ENCODE measurements at regions not wholly inside any gene's neighbourhood (a gene's known extent, or its start where the extent isn't known, plus 50 kb on each side); places are given as distances from the start of the nearest gene placed in this dataset.
"Not testable (repeated sequence)": the region's sequence is repeated elsewhere in the genome, so short reads cannot be mapped to it uniquely, and the experiment has no call there.

DNA sequence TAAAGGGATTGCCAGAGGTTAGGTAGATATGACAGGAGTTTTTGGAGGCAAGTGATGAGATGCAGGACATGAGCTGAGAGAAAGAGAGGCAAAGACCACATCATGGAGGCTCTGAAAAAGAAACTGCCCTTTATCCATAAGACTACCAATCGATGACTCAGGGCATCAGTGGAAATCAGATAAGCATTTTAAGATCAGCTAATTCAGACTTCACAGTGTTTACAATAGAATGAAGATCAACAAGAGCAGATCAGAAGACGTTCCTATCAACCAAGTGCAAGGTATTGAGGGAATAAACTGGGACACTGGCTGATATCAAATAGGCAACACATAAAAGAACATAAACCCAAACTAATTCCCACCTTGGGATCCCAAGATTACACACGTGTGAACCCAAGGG lies 227.2 kb downstream of the SLCO4C1 start:
- H3K27ac ChIP-seq, result no peak overlapping the region
- no peak for FAIRE-seq
- no peaks in the 10 kb centered on the region for H3K27me3 ChIP-seq
- DNase-seq, result no peak
- TF ChIP-seq, protein P1, sequence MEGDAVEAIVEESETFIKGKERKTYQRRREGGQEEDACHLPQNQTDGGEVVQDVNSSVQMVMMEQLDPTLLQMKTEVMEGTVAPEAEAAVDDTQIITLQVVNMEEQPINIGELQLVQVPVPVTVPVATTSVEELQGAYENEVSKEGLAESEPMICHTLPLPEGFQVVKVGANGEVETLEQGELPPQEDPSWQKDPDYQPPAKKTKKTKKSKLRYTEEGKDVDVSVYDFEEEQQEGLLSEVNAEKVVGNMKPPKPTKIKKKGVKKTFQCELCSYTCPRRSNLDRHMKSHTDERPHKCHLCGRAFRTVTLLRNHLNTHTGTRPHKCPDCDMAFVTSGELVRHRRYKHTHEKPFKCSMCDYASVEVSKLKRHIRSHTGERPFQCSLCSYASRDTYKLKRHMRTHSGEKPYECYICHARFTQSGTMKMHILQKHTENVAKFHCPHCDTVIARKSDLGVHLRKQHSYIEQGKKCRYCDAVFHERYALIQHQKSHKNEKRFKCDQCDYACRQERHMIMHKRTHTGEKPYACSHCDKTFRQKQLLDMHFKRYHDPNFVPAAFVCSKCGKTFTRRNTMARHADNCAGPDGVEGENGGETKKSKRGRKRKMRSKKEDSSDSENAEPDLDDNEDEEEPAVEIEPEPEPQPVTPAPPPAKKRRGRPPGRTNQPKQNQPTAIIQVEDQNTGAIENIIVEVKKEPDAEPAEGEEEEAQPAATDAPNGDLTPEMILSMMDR (IDR thresholded peaks at IDR 0.05), result no peak
- no peaks in the 10 kb centered on the region for H3K36me3 ChIP-seq
- H3K4me1 ChIP-seq, result no peaks in the 10 kb centered on the region
- H3K9me3 ChIP-seq, result no peaks in the 10 kb centered on the region
- intact Hi-C loops (cut with DNase I), result no loop called here
- H3K4me3 ChIP-seq, result no peak overlapping the region
- WGBS, 2 donors, result 35 to 37% methylated on average over 3 of the region's 3 CpGs
- no peak for ATAC-seq

DNA sequence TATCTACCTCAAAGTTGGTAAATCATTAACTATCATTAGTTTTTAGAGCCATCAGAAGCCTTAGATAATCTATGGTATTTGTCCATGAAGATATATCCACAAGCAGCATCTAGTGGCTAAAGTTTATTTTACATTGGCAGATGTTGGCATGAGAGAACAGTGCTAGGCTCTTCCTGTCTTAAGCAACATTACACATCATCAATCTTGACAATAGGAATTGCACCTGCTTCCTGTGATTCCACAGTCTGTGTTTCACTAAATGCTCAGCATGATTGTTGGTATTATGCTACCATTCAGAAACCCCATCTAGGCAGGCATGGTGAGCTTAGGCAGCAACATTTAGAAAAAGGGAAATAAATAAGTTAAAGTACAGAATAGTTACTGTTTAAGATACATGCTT lies 246.6 kb downstream of the SLCO4C1 start:
- H3K4me1 ChIP-seq, result no peaks in the 10 kb centered on the region
- no peaks in the 10 kb centered on the region for H3K36me3 ChIP-seq
- TF ChIP-seq, protein P1 (IDR thresholded peaks at IDR 0.05), result no peak
- intact Hi-C loops (cut with DNase I), result no loop called here
- DNase-seq, result no peak
- H3K9me3 ChIP-seq, result no peaks in the 10 kb centered on the region
- H3K4me3 ChIP-seq, result no peak overlapping the region
- no peak overlapping the region for H3K27ac ChIP-seq
- H3K27me3 ChIP-seq, result no peaks in the 10 kb centered on the region
- no peak for ATAC-seq
- no peak for FAIRE-seq

DNA sequence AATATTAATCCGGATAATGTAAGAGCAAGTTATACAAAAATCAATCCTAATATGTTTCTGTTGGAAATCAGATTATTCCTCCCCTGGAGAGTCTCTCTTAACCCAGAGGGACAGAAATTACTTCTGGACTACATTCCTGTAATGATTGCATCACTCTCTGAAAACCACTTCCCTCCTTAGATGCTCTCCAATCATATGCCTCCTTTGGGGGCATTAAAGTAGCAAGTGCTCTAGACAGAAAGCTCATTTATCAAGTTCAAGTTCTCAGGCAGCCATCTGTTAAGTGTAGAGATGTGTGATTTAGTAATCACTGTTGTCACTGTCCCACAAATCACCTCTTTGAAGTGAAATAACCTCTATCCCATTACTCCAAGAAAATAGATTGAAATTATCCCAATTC lies 247.1 kb downstream of the SLCO4C1 start:
- no peak for FAIRE-seq
- Histone ChIP-seq H3K4me3 (no peak overlapping the region), H3K9me3 (no peaks in the 10 kb centered on the region), H3K27ac (no peak overlapping the region), H3K36me3 (no peaks in the 10 kb centered on the region), H3K27me3 (no peaks in the 10 kb centered on the region), H3K4me1 (no peaks in the 10 kb centered on the region)
- TF ChIP-seq, protein P1 (IDR thresholded peaks at IDR 0.05), result no peak
- 33 to 39% methylated on average over 1 of the region's 1 CpG for WGBS, 2 donors
- intact Hi-C loops (cut with DNase I), result no loop called here
- no peak for ATAC-seq
- DNase-seq, result no peak

DNA sequence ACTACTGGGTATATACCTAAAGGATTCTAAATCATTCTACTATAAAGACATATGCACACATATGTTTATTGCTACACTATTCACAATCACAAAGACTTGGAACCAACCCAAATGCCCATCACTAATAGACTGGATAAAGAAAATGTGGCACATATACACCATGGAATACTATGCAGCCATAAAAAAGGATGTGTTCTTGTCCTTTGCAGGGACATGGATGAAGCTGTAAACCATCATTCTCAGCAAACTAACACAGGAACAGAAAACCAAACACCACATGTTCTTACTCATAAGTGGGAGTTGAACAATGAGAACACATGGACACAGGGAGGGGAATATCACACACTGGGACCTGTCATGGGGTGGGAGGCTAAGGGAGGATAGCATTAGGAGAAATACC lies 249.0 kb downstream of the SLCO4C1 start:
- intact Hi-C loops (cut with DNase I); H3K9me3 ChIP-seq; DNase-seq; H3K27me3 ChIP-seq; H3K4me1 ChIP-seq; ATAC-seq; H3K4me3 ChIP-seq; H3K36me3 ChIP-seq; H3K27ac ChIP-seq; FAIRE-seq: not testable (repeated sequence)

DNA sequence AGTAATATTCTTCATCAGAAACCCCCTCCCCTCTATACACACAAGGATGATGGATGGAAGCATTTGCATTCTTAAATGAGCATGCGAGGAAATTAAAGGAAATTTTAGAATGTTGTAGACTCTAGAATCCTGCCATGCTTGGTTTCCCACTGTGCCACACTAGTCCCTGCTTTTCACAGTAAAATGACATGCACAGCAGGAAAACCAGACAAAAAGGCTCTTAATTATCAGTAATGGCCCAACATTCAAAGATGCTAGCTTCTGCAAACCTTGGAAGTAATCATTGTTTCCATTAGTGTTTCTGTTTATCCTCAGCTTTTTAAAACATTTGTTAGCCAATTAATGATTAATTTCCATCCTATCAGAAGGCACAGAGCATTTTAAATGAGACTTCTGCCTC lies 255.8 kb downstream of the SLCO4C1 start:
- no peak for FAIRE-seq
- Histone ChIP-seq H3K27me3 (no peaks in the 10 kb centered on the region), H3K4me1 (no peaks in the 10 kb centered on the region), H3K27ac (no peak overlapping the region), H3K4me3 (no peak overlapping the region), H3K36me3 (no peaks in the 10 kb centered on the region), H3K9me3 (no peaks in the 10 kb centered on the region)
- TF ChIP-seq, protein P1 (IDR thresholded peaks at IDR 0.05), result no peak
- WGBS, 2 donors, result 74 to 89% methylated on average over 1 of the region's 1 CpG
- intact Hi-C loops (cut with DNase I), result no loop called here
- ATAC-seq, result no peak
- DNase-seq, result no peak

DNA sequence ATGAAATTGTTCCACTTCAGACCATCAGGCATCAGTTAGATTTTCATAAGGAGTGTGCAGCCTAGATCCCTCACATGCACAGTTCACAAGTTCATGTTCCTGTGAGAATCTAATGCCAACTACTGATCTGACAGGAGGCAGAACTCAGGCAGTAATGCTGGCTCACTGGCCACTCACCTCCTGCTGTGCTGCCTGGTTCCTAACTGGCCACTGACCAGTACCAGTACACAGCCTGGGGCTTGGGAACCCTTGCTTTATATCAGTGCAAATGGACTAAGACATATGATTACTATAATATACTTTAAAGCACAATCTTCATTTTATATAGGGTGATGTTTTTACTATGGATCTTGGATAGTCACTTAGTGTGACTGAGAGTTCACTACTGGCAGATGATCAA lies 259.2 kb downstream of the SLCO4C1 start:
- TF ChIP-seq, protein P1 (IDR thresholded peaks at IDR 0.05), result no peak
- intact Hi-C loops (cut with DNase I), result no loop called here
- H3K27me3 ChIP-seq, result no peaks in the 10 kb centered on the region
- no peaks in the 10 kb centered on the region for H3K4me1 ChIP-seq
- no peak for DNase-seq
- no peaks in the 10 kb centered on the region for H3K36me3 ChIP-seq
- no peak overlapping the region for H3K27ac ChIP-seq
- H3K4me3 ChIP-seq, result no peak overlapping the region
- no peak for ATAC-seq
- FAIRE-seq, result no peak
- H3K9me3 ChIP-seq, result no peaks in the 10 kb centered on the region
